ENCODE measurements at regions not wholly inside any gene's neighbourhood (a gene's known extent, or its start where the extent isn't known, plus 50 kb on each side); places are given as distances from the start of the nearest gene placed in this dataset.
A peak's percentile ranks its signal among the peaks of the same experiment; 100 is the strongest.

DNA sequence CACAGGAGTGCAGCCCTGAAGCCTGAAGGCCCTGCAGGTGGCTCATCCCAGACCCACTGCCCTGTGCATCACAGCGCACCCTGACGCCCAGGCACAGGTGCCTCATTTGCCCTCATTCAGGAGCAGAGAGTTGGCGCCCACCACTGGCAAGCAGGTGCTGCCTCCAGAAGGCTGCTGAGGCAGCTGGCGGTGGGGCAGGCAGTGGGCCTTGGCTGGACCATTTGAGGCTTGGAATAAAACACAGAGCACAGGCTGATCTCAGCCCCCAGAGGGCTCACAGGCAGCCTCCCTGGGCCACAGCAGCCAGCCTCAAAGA is 1151.9 kb downstream of the BRD1 start:
- DNase-seq (ENCODE audit: low spot score): no peak

DNA sequence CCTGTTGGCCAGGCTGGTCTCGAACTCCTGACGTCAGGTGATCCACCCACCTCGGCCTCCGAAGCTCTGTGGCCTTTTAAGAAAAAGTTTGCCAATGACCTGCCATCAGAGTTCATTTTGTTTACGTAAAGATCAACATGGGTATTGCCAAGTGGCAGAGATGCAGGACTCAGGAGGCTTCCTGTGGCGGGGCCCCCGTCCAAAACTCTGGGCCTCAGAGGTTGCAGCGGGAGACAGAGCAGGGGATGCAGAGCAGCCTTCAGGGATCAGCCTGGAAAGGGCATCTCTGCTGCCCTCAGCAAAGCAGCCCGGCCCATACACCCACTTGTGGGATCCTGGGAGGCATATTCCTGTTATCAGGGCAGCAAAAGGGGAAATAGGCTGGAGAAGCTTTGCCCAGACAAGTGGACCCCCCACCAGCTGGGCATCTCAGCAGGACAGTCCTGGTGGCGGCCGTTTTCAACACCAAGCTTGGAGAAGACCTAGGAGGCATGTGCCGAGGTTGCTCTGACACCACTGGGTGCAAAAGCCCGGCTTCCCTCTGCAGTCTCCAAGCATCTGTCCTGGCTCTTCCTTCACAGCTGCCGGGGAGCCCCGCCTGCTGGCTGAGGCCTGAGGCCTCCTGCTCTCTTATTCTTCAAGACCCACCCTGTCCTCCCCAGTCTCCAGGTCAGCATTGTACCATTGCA is 1152.4 kb downstream of the BRD1 start:
- DNase-seq (ENCODE audit: low spot score): no peak

DNA sequence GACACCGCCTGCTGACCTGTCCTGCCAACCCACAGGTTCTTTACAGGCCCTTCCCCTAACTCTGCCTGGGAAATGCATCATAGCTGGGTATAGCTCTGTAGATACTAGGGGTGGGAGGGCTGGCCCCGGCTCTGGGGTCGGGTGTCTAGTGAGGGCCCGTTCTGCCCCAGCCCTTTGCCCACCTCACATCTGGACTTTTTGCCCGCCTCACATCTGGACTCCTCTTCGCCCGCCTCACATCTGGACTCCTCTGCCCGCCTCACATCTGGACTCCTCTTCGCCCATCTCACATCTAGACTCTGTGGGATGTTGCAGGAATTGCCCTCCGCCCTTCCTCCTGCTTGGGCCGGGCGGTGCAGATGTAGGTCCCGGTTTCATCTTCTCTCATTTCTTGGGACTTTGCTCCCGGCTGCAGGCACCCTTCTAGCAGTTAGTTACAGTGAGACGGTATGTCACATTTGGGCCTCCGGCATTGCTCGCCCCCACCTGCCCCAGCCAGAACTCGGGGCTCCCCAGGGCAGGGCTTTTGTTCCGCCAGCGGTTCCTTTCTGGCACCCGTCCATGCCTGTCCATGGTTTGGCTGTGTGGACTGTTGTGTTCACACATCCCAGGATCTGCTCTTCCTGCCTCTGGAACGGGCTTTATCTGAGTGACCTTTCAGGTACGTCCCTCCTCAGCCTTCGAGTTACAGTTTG is 1153.7 kb downstream of the BRD1 start:
- no peak for DNase-seq (ENCODE audit: low spot score)

DNA sequence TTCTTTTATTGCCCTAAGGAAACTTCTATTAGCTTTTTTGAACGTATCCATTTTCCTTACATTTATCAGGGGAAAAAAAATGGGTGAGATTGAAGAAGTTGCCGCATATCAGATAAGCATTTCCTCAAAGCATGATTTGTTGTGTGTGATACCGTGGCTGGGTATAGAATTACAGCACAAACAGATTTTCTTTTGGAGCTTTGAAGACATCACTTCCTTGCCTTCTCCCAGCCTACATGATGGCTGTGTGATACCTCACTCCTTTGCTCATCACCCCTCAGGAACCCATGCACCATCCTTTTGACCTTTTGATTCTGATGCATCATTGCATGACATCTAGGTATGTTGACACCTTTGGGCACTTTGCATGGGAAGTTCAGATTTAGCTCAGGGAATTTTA is 1155.3 kb downstream of the BRD1 start:
- no peak for DNase-seq (ENCODE audit: low spot score)

DNA sequence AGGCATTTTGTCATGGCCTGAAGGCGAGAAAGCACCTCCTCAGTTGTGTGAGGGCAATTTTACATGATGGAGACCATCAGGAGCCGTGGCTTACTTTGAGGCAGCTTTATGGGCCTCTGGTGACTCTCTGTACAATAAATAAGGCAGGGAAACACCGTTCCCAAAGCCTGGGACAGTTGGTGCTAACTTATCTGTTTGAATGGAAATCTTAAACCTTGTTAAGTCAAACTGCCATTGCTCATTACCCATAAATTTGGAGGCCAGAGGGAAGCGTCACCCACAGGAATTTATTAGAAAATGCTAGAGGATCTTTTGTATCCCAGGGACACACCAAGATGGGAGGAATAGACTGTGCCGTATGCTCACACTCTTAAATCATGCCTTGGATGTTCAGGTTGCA is 1156.9 kb downstream of the BRD1 start:
- DNase-seq (ENCODE audit: low spot score): no peak

DNA sequence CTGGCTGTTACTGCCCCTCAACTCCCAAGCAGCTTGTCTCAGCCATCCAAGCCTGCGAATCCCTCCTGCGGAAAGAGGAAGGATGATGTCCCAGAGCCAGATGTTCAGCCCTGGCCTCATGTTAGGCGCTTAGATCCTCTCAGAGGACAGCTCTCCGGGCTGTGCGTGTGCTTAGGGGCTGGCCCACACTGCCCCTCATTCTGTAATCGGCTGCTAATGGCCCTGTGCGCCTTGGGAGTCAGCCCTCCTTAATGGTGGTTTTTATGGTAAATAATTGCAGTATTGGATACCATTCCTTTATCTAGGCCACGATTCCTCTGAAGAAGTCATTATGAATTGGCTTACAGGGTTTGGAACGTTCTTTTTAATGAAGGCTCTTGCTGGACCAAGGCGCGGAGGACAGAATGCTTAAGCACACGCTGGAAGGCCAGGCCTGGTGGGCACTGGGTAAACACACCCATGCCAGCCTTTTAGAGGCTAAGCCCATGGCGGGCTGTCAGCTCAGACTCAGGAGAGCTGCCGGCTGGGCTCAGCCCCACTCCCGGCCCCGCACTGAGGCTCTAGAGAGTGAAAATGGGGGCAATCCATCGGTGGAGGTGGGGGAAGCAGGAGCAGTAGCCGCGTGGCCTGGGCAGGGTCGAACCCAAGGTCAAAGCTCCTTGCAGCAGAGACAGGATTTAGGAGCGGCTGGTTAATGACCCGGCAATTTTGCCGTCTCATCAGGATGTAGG is 1157.5 kb downstream of the BRD1 start:
- no peak for DNase-seq (ENCODE audit: low spot score)

DNA sequence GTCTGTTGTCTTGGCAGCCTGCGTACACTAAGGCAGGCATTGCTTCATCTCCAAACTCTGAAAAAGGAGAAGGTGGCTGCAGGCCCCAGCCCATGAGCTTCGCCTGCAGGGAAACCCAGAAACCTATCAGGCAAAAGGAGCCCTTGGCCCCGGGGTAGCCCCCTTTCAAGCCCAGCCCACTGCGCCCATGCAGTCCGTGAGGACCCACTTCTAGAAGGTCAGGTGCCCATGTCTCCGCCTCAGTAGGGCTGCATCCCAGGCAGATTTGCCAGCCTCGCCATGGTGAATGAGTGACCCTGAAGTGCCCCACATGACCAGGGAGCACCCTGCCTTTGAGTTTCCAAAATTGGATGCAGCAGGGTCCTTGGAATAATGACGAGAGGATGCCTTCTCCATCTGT is 1158.4 kb downstream of the BRD1 start:
- no peak for DNase-seq (ENCODE audit: low spot score)

DNA sequence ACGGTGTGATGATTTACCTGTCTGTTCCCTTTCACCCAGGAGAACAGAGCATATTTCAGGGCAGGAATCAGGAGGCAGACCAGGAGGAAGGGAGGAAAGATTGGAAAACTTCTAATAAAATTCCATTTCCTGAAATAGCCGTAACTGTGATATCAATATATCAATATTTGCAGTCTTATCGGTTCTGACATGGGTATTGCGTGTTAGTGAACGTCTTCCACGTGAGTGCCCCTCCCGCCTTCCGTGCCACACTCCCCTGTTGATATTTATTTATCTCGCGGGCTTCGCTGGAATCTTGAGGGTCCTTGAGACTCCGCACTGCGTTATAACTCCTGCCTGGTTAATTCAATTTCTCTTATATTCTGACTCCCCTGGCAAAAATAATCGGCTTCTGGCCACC is 1160.4 kb downstream of the BRD1 start:
- DNase-seq (ENCODE audit: low spot score): no peak

DNA sequence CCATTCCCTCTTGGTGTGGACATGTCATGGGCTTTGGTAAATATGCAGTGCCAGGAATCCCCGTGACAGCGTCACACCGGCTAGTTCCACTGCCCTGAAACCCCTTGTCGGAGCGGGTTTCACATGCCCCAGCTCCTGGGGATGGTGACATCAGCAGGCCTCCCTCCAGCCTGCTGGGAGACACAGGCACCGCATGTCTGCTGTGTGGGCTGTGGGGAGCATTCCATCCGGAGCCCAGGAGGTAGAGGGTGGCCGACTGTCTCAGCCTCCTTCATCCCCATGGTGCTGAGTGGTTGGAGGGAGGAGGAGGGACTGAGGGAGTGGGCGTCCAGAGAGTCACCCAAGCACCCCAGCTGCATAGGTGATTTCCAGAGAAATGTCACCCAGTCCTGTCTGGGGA is 1161.1 kb downstream of the BRD1 start:
- no peak for DNase-seq (ENCODE audit: low spot score)

DNA sequence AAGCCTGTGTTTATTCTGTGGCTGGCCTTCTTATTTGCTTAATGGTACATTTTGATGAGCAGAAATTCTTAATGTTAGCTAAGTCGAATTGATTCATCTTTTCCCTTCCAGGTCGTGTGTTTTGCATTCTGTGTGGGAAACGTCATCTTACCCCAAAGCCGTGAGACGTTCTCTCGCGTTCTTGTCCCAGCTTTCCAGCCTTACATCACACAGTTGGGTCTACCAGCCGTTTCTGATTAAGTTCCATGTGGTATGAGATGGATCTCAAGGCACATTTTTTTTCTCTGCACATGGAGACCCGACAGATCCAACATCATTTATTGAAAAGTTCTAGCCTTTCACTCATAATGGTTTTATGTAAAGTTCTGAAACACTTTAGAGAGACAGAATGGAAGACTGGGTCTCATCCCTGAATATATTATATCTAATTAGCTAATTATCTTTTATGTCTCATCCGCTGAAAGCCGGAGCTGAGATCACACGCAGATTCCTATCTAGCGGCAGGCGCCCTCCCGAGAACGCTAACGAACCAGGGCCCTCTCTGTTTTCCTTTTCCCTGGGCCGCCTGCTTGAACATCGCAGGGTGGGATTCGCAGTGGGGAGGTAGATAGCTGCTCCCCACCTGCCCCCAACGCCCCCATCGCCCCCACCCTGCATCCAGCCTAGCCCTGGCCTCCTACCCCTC is 1162.2 kb downstream of the BRD1 start:
- DNase-seq (ENCODE audit: low spot score): no peak

DNA sequence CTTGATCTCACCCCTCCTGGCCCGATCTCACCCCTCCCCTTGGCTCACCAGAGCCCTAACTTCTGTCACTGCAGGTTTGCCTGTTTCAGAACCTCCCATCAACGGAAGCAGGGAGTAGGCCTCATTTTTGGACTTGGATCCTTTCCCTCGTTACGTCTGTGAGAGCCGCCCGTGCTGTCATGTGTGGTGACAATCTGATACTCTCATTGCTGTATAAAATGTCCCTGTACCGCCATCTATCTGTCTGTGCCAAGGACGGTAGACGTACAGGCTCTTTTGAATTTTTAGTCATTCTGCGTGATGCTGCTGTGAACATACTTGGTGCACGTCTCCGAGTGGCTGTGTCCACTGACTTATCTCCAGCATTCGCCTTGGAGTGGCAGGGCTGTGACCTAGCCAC is 1163.1 kb downstream of the BRD1 start:
- no peak for DNase-seq (ENCODE audit: low spot score)

DNA sequence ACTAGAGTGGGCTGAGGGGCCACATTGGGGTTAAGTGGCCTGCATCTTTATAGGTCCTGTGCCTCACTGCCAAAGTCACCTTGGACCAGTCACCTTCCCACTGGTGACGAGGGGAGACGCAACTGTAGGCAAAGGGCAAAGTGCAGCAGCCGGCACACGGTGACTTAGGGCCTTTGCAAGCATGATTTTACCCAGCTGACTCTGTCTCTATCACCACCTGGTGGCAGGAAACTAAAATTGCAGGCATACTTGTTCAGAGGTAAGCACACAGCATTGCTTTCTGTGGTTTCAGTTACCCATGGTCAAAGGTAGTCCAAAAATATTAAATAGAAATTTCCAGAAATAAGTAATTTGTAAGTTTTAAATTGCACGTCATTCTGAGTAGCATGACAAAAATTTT is 1164.4 kb downstream of the BRD1 start:
- peak; percentile 3 for DNase-seq (ENCODE audit: low spot score)

DNA sequence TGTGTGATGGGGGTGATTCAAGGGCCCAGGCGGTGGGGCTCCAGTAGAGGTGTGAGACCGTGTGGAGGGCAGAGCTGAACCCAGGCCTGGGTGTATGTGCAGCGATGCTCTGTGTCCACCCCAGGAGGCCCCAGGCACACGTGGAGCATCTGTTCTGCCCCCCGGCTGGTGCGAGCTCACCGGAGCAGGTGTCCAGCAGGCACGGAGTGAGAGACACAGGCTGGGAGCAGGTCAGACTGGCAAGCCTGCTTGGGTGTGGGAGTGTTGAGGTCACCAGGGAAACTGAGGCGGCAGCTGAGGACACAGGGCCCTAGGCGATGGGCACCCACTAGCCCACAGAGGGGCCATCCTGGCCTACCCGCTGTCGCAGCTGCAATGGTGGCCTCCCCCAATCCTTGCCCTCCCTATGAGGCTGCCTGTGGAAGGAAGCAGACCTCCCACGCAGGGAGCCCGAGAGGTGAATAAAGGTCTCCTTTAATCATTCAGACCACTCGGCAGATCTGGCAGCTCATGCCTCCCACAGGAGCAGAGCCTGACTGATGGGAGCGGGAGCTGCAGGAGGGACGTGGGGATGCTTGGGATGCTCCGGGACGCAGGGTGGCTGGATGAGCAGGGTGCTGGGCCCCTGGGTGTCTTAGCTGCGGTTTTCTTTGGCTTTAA is 1165.1 kb downstream of the BRD1 start:
- DNase-seq (ENCODE audit: low spot score): no peak

DNA sequence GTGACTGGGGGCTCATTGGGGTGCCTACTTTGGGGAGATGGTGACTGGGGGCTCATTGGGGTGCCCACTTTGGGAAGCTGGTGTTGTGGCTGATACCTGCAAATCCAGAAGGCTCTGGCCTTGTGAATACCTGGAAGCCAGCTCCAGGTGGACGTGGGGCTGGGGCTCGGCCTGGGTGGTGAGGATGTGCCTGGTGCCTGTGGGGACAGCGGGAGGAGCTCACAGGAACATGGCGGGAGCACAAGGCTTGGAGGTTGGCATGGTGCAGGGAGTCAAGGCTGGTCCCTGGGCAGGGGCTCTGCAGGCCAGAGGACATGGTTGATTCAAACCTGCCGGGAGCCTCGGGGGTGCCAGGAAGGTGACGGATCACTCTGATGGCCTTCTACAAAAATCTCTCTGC is 1165.7 kb downstream of the BRD1 start:
- DNase-seq (ENCODE audit: low spot score): no peak

DNA sequence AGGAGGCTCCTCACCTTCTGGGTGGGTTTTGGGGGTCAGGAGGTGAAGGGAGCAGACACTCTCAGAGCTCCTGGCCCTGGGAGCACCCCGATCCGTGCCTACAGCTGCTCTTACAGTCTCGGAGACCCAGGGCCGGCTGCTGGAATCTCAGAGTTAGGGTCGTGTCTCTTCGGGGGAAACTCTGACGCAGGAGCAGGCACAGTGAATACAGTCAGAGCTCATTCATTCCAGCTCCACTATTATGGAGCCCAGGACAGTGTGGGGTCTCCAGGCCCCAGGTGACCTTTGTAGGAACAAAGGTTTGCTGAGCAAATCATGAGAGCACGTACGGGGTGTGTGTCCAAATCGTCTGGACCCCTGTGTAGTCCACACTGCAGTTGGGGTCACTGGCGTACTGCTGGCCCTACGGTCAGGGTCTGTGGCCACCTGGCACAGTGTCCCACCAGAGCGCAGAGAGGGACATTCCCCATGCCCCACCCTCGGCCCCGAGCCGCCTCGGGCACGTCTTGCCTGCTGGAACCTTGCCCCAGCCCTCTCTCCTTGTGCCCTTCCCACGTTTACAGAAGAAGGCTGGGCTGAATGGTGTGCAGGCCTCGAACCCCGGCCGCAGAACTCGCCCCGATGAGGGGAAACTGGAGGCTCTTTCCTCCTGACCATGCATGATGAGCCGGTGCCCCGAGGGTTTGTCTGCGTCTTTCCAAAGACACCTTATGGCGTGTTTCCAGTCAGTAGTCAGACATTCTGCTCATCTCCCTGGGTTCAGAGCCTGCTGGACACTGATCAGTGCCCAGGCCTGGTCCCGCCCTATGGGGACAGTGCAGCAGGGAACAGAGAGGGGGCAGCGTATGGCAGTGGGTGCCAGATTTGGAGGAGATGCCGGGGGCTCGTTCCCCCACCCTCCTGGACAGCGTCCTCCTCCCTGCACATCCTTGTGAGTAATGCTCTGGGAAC is 1166.6 kb downstream of the BRD1 start:
- no peak for DNase-seq (ENCODE audit: low spot score)

DNA sequence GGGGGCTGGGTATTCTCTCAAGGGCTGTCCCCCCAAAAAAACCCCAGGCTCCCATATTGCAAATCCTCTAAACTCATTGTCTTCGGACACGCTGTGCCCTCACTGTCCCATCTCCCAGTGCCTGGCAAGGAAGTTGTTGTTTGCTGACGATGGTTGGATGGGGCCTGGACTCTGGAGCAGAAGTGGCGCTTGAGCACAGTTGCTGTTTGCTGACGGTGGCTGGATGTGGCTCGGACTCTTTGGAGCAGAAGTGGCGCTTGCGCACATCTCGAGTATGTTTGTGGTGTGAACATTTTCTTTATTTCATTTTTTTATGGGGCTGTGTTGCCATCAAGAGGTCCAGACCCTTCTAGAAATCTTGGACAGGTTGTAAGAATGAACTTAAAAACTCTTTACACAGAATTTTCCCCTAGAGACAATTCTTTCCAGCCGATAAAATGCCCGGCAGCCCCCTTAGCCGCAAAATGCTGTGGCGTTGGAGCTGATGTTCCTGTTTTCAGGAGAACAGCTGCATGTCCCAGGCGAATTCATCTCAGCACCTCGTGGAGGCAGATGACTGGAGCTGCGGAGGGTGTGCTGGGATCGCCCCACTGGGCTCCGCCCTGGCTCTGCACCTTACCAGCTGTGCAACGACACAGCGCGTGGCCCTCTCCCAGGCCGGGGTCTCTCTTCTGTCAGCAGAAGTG is 1167.4 kb downstream of the BRD1 start:
- DNase-seq (ENCODE audit: low spot score): no peak

DNA sequence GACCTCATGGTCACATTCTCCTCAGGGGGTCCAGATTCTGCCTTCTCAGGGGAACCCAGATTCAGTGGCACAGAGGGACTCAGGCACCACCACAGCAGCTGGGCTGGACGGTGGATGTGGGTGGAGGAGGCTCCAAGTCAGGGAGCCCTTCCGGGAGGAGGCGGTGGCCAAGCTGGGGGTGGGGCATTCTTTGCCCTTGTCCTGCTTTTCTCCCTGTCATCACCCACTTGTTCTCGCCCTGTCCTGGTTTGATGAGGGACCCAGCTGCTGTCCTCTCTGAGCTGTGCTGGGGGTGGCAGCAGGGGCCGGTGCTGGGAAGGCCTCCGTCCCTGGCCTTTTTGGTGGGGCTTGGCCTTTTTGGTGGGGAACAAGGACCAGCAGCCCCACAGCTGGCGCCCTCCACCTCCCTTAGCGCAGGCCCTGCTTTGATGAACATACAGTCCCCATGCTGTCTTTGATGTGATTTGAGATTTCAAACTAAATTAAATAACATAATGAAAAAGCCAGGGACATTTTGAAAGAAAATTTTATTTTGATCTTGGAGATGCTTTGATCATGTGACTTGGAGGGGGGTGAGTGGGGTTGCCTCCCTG is 1168.2 kb downstream of the BRD1 start:
- DNase-seq (ENCODE audit: low spot score): no peak

DNA sequence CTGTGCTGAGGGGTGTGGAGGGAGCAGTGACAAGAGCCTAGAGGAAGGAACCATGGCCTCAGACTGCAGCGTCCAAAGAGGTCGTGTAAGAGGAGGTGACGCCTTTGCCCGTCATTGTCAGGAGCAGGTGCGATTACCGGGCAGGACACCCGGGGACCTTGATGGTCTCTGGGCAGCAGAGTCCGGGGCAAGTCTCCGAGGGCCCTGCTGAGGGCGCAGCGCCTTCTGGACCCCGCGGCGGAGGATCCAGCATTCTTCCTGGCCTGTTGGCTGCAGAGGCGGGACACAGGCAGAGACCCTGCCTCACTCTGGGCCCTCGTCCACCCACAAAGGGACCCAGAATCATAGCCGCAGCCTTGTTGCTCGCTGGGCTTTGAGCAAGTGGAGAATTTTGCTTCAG is 1168.8 kb downstream of the BRD1 start:
- DNase-seq (ENCODE audit: low spot score): no peak

DNA sequence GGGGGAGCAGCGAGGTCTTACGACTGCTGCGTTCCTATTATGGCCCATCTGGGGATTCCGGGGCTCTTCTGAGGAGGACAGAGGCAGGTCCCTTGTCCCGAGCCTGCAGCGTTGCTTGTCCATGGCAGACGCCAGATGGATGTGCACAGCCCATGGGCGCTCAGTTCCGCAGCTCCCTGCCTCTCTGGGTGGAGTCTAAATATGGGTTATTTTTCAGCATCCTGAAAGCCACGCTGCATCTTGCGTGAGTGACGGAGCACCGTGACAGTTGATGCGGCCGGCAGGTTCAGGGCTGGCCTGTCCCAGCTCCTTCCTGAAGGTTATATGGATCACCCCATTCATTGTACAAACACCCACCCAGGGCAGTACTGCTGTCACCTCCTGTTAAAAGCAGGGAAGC is 1169.4 kb downstream of the BRD1 start:
- no peak for DNase-seq (ENCODE audit: low spot score)

DNA sequence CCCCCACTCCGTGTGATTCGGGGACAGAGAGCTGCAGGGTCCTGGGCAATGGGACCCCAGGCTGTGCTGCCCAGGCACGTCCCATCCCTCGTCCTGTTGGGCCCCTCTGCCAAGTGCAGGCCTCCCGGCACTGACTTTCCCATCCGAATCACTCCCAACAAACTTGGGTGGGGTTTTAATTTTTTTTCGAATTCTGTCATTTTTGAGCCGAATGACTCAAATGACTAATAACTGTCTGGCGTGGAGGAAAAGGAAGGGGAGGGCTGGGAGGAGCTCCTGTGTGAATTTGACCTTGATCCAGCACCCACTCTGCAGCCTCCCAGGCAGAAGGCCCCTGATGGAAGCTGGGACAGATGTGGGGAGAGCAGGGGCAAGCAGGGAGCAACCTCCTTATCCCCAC is 1173.2 kb downstream of the BRD1 start:
- no peak for DNase-seq (ENCODE audit: low spot score)
